AG04450 (cell line): ENCODE measurements at regions not wholly inside any gene's neighbourhood (a gene's known extent, or its start where the extent isn't known, plus 50 kb on each side); places are given as distances from the start of the nearest gene placed in this dataset.
A peak's percentile ranks its signal among the peaks of the same experiment; 100 is the strongest.
"Not testable (repeated sequence)": the region's sequence is repeated elsewhere in the genome, so short reads cannot be mapped to it uniquely, and the experiment has no call there.

Source experiments
- CTCF ChIA-PET: fragments of 300-600, 350-600 bp; formaldehyde crosslinking; extraction: SDS; loops from one replicate; lab custom pipeline; 2022; ENCODE audit warnings: antibody characterized with exemption, inconsistent platforms; lab: Charles Lee
- POLR2A ChIA-PET: fragments of 350-600 bp; formaldehyde crosslinking; extraction: SDS; loops from one replicate; lab custom pipeline; 2021; ENCODE audit warnings: antibody characterized with exemption, inconsistent platforms; lab: Yijun Ruan, JAX
- DNase-seq: peaks from one replicate; pipeline ENCODE4 v3.0.0-alpha.2; 2011; ENCODE audit warnings: low read depth, low spot score
- H3K27ac ChIP-seq: one replicate; pipeline ENCODE4 v1.5.1; 2012; ENCODE audit warnings: low read depth, low read length, control low read depth
- H3K27me3 ChIP-seq: one replicate; pipeline ENCODE4 v1.6.0; 2012; ENCODE audit warnings: low read length; ENCODE audit not compliant: control insufficient read depth, insufficient read depth
- H3K4me3 ChIP-seq: 2 replicates; pipeline ENCODE4 v1.5.1; 2011; ENCODE audit warnings: mild to moderate bottlenecking, low read depth, low read length, control low read depth
- H3K9me3 ChIP-seq: 2 replicates; pipeline ENCODE4 v1.5.1; 2012; ENCODE audit warnings: low read length; ENCODE audit not compliant: control insufficient read depth, insufficient read depth
- CTCF ChIP-seq: IDR thresholded peaks from 2 replicates; pipeline ENCODE4 v1.5.1; 2011; ENCODE audit warnings: low read depth, low read length, control low read depth, inconsistent platforms

GRCh38 chr20:47430862-47431588, 70.7 kb upstream of the NCOA3 start:
- DNase-seq, result no peak
- H3K27ac ChIP-seq, result no peak overlapping the region
- no peaks in the 10 kb centered on the region for H3K27me3 ChIP-seq
- H3K9me3 ChIP-seq, result peaks cover 21% of the 10 kb centered on the region
- ChIA-PET CTCF (no interaction called here), POLR2A (interaction anchor here (0.6 kb wide), 1 partner anchor 119 kb away, joined by 7 read pairs; no protein-coding TSS in a partner anchor)
- no peak for TF ChIP-seq CTCF
- H3K4me3 ChIP-seq, result no peak overlapping the region

- no peak for DNase-seq
- CTCF ChIA-PET, result interaction anchor here (0.6 to 0.9 kb wide), 2 partner anchors 34 to 49 kb away, joined by 3 read pairs; no protein-coding TSS in a partner anchor
- POLR2A ChIA-PET, result no interaction called here
- H3K27ac ChIP-seq, result no peak overlapping the region
- TF ChIP-seq CTCF, result no peak
- peaks cover 7% of the 10 kb centered on the region for H3K9me3 ChIP-seq
- no peak overlapping the region for H3K4me3 ChIP-seq
- no peaks in the 10 kb centered on the region for H3K27me3 ChIP-seq
Observed at GRCh38 chr20:47432834-47433210, 68.9 kb upstream of the NCOA3 start.

- not testable (repeated sequence) for H3K27me3 ChIP-seq, H3K27ac ChIP-seq, H3K4me3 ChIP-seq, H3K9me3 ChIP-seq
- DNase-seq, result peak; percentile 33
- CTCF ChIA-PET, result interaction anchor here (0.6 to 1.3 kb wide), 2 partner anchors 56 to 229 kb away, joined by 3 to 6 read pairs; no protein-coding TSS in a partner anchor
- POLR2A ChIA-PET, result interaction anchor here (0.6 kb wide), 1 partner anchor 52 kb away, joined by 7 read pairs; no protein-coding TSS in a partner anchor
Observed at GRCh38 chr20:47434128-47434779, 67.4 kb upstream of the NCOA3 start.

GRCh38 chr20:47438464-47439381, 63.0 kb upstream of the NCOA3 start:
- no peaks in the 10 kb centered on the region for H3K27me3 ChIP-seq
- POLR2A ChIA-PET, result no interaction called here
- no peak overlapping the region for H3K27ac ChIP-seq
- no peak for DNase-seq
- CTCF ChIA-PET, result interaction anchor here (1.0 to 1.4 kb wide), 2 partner anchors 54 to 182 kb away, joined by 3 to 5 read pairs; no protein-coding TSS in a partner anchor
- TF ChIP-seq CTCF, result no peak
- no peaks in the 10 kb centered on the region for H3K9me3 ChIP-seq
- no peak overlapping the region for H3K4me3 ChIP-seq
